GM20431 (cell line): ENCODE measurements at regions not wholly inside any gene's neighbourhood (a gene's known extent, or its start where the extent isn't known, plus 50 kb on each side); places are given as distances from the start of the nearest gene placed in this dataset.

ENCODE experiments used
- in situ Hi-C: fragments of 300-500 bp; cut with MseI, MboI; formaldehyde crosslinking; loops from one replicate; pipeline ENCODE4 v1.15.0; 2020; ENCODE audit warnings: low sequenced_read_pairs; ENCODE audit not compliant: unreplicated experiment

GRCh38 chr1:30190511-30191153 is 532.8 kb downstream of the MATN1 start:
- in situ Hi-C loops, result no loop called here

- in situ Hi-C loops, result no loop called here
These were observed 533.4 kb downstream of the MATN1 start for GRCh38 chr1:30189818-30190500.

GRCh38 chr1:30188999-30189398 is 534.4 kb downstream of the MATN1 start:
- in situ Hi-C loops, result no loop called here

- in situ Hi-C loops, result no loop called here
These were observed 535.1 kb downstream of the MATN1 start for GRCh38 chr1:30188329-30188728.

- in situ Hi-C loops, result no loop called here
These were observed 535.9 kb downstream of the MATN1 start for GRCh38 chr1:30187413-30188023.

GRCh38 chr1:30186586-30186985 is 536.8 kb downstream of the MATN1 start:
- in situ Hi-C loops, result no loop called here

- in situ Hi-C loops, result no loop called here
These were observed 537.6 kb downstream of the MATN1 start for GRCh38 chr1:30185809-30186208.

- in situ Hi-C loops, result no loop called here
These were observed 538.1 kb downstream of the MATN1 start for GRCh38 chr1:30185313-30185712.

- in situ Hi-C loops, result no loop called here
These were observed 538.8 kb downstream of the MATN1 start for GRCh38 chr1:30184393-30185141.

GRCh38 chr1:30183895-30184294 is 539.5 kb downstream of the MATN1 start:
- in situ Hi-C loops, result no loop called here

- in situ Hi-C loops, result no loop called here
These were observed 540.4 kb downstream of the MATN1 start for GRCh38 chr1:30183006-30183405.

GRCh38 chr1:30179942-30180543 is 543.3 kb downstream of the MATN1 start:
- in situ Hi-C loops, result no loop called here

- in situ Hi-C loops, result no loop called here
These were observed 546.9 kb downstream of the MATN1 start for GRCh38 chr1:30176477-30176876.

- in situ Hi-C loops, result no loop called here
These were observed 548.9 kb downstream of the MATN1 start for GRCh38 chr1:30174499-30174898.

- in situ Hi-C loops, result no loop called here
These were observed 549.8 kb downstream of the MATN1 start for GRCh38 chr1:30173560-30173959.

GRCh38 chr1:30172757-30173156 is 550.6 kb downstream of the MATN1 start:
- in situ Hi-C loops, result no loop called here

GRCh38 chr1:30172299-30172694 is 551.1 kb downstream of the MATN1 start:
- in situ Hi-C loops, result no loop called here

GRCh38 chr1:30171537-30172298 is 551.7 kb downstream of the MATN1 start:
- in situ Hi-C loops, result no loop called here

- in situ Hi-C loops, result no loop called here
These were observed 554.1 kb downstream of the MATN1 start for GRCh38 chr1:30169269-30169668.

GRCh38 chr1:30166174-30166573 is 557.2 kb downstream of the MATN1 start:
- in situ Hi-C loops, result no loop called here
